Activated B cell treated with CpG ODN at 0.5 μM for 24 hours (primary cell): ENCODE measurements at regions not wholly inside any gene's neighbourhood (a gene's known extent, or its start where the extent isn't known, plus 50 kb on each side); places are given as distances from the start of the nearest gene placed in this dataset.

ENCODE experiments used
- ATAC-seq: fragments of 200-7000 bp; cut with Tn5 transposase; one replicate; pipeline ENCODE4 v1.10.0; 2021; ENCODE audit warnings: low read depth, mild to moderate bottlenecking, moderate library complexity
- CTCF ChIA-PET: fragments of 350-600 bp; sonication (Branson Sonifier 250); formaldehyde crosslinking; loops from one replicate; lab custom pipeline; 2021; ENCODE audit warnings: antibody characterized with exemption; lab: Charles Lee
- POLR2A ChIA-PET: fragments of 350-600 bp; sonication (Branson Sonifier 250); formaldehyde crosslinking; loops from one replicate; lab custom pipeline; 2021; ENCODE audit warnings: antibody characterized with exemption; lab: Charles Lee
- DNase-seq: peaks from one replicate; pipeline ENCODE4 v3.0.0; 2022
- H3K27ac Mint-ChIP-seq: one replicate; pipeline ENCODE4 v1.8.0; 2020; ENCODE audit warnings: mixed read lengths
- H3K27me3 Mint-ChIP-seq: one replicate; pipeline ENCODE4 v1.8.0; 2021; ENCODE audit warnings: mixed read lengths
- H3K36me3 Mint-ChIP-seq: one replicate; pipeline ENCODE4 v1.8.0; 2021; ENCODE audit warnings: low read depth, mixed read lengths
- H3K4me1 Mint-ChIP-seq: one replicate; pipeline ENCODE4 v1.8.0; 2021; ENCODE audit warnings: mixed read lengths
- H3K4me3 Mint-ChIP-seq: one replicate; pipeline ENCODE4 v1.8.0; 2020; ENCODE audit warnings: mild to moderate bottlenecking, mixed read lengths
- H3K9me3 Mint-ChIP-seq: one replicate; pipeline ENCODE4 v1.8.0; 2020; ENCODE audit warnings: mixed read lengths
- CTCF ChIP-seq: fragments of 200-600 bp; IDR thresholded peaks from one replicate; pipeline ENCODE4 v1.8.0; 2022; ENCODE audit warnings: antibody characterized with exemption, mild to moderate bottlenecking
- intact Hi-C: fragments of 100-400 bp; cut with micrococcal nuclease; formaldehyde crosslinking; loops from one replicate; pipeline ENCODE4 v1.15.1; 2024

- ATAC-seq: no peak
- peaks cover 3% of the 10 kb centered on the region for H3K27me3 Mint-ChIP-seq
- DNase-seq: no peak
- POLR2A ChIA-PET: no interaction called here
- no peak overlapping the region for H3K4me3 Mint-ChIP-seq
- H3K27ac Mint-ChIP-seq: no peak overlapping the region
- no peaks in the 10 kb centered on the region for H3K36me3 Mint-ChIP-seq
- TF ChIP-seq CTCF: no peak
- H3K4me1 Mint-ChIP-seq: no peaks in the 10 kb centered on the region
- H3K9me3 Mint-ChIP-seq: peaks cover 35% of the 10 kb centered on the region
- CTCF ChIA-PET: no interaction called here
- intact Hi-C loops: no loop called here
Observed at GRCh38 chr7:159272739-159273138, 128.1 kb upstream of the VIPR2 start.

GRCh38 chr7:159271781-159272180 lies 127.1 kb upstream of the VIPR2 start:
- no peaks in the 10 kb centered on the region for H3K4me1 Mint-ChIP-seq
- peaks cover 3% of the 10 kb centered on the region for H3K27me3 Mint-ChIP-seq
- no peak overlapping the region for H3K4me3 Mint-ChIP-seq
- ATAC-seq (no peak), DNase-seq (no peak)
- H3K36me3 Mint-ChIP-seq: no peaks in the 10 kb centered on the region
- no peak overlapping the region for H3K27ac Mint-ChIP-seq
- ChIA-PET CTCF (no interaction called here), POLR2A (no interaction called here)
- TF ChIP-seq CTCF: no peak
- H3K9me3 Mint-ChIP-seq: peaks cover 34% of the 10 kb centered on the region
- intact Hi-C loops: no loop called here

- Mint-ChIP-seq H3K27ac (no peak overlapping the region), H3K36me3 (no peaks in the 10 kb centered on the region), H3K4me1 (no peaks in the 10 kb centered on the region), H3K9me3 (peaks cover 27% of the 10 kb centered on the region), H3K27me3 (peaks cover 3% of the 10 kb centered on the region), H3K4me3 (no peak overlapping the region)
- no peak for TF ChIP-seq CTCF
- ATAC-seq (no peak), DNase-seq (no peak)
- ChIA-PET CTCF (no interaction called here), POLR2A (no interaction called here)
- intact Hi-C loops: no loop called here
Observed at GRCh38 chr7:159269745-159270144, 125.1 kb upstream of the VIPR2 start.

- intact Hi-C loops: no loop called here
- no peaks in the 10 kb centered on the region for H3K36me3 Mint-ChIP-seq
- POLR2A ChIA-PET: no interaction called here
- no peak overlapping the region for H3K27ac Mint-ChIP-seq
- DNase-seq (no peak), ATAC-seq (no peak)
- TF ChIP-seq CTCF: no peak
- no peak overlapping the region for H3K4me3 Mint-ChIP-seq
- no peaks in the 10 kb centered on the region for H3K4me1 Mint-ChIP-seq
- peaks cover 27% of the 10 kb centered on the region for H3K9me3 Mint-ChIP-seq
- no peaks in the 10 kb centered on the region for H3K27me3 Mint-ChIP-seq
- CTCF ChIA-PET: no interaction called here
Observed at GRCh38 chr7:159263430-159263829, 118.8 kb upstream of the VIPR2 start.

GRCh38 chr7:159253657-159254056 lies 109.0 kb upstream of the VIPR2 start:
- intact Hi-C loops: no loop called here
- no peaks in the 10 kb centered on the region for H3K36me3 Mint-ChIP-seq
- no peak for DNase-seq

More at GRCh38 chr7:159253657-159254056, 109.0 kb upstream of the VIPR2 start:
- Mint-ChIP-seq H3K27ac (no peak overlapping the region), H3K4me1 (no peaks in the 10 kb centered on the region), H3K4me3 (no peak overlapping the region), H3K9me3 (no peaks in the 10 kb centered on the region), H3K27me3 (no peaks in the 10 kb centered on the region)
- no peak for TF ChIP-seq CTCF
- ChIA-PET POLR2A (no interaction called here), CTCF (no interaction called here)
- ATAC-seq: no peak
